ENCODE measurements at regions not wholly inside any gene's neighbourhood (a gene's known extent, or its start where the extent isn't known, plus 50 kb on each side); places are given as distances from the start of the nearest gene placed in this dataset.
"Not testable (repeated sequence)": the region's sequence is repeated elsewhere in the genome, so short reads cannot be mapped to it uniquely, and the experiment has no call there.

DNA sequence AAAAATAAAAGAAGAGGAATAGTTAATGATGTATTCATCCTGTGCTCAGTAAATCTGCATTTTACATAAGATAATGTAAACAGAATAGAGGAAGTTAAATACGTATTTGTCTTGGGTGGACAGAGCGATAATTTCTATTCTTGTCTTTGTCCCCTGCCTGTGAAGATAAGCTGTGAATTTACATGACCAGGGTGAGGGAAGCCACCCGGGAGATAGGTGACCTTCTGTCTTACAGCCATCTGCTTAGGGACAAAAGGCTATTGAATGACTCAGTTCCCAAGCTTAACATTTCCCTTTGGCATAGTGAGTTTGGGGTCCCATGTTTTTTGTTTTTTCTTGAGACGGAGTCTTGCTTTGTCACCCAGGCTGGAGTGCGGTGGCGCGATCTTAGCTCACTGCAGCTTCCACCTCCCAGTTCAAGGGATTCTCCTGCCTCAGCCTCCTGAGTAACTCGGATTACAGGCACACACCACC is 88.7 kb upstream of the KCTD7 start:
- no peak for DNase-seq (ENCODE audit: low spot score)

DNA sequence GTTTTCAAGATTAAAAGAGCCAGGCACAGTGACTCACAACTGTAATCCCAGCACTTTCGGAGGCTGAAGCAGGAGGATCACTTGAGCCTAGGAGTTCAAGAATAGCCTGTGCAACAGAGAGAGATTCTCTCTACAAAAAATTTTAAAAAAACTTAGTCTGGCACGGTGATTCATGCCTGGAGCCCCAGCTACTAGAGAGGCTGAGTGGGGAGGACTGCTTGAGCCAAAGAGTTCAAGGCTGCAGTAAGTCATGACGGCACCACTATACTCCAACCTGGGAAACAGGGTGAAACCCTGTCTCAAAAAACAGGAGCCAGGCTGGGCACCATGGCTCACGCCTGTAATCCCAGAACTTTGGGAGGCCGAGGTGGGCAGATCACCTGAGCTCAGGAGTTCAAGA is 86.6 kb upstream of the KCTD7 start:
- DNase-seq (ENCODE audit: low spot score): no peak

DNA sequence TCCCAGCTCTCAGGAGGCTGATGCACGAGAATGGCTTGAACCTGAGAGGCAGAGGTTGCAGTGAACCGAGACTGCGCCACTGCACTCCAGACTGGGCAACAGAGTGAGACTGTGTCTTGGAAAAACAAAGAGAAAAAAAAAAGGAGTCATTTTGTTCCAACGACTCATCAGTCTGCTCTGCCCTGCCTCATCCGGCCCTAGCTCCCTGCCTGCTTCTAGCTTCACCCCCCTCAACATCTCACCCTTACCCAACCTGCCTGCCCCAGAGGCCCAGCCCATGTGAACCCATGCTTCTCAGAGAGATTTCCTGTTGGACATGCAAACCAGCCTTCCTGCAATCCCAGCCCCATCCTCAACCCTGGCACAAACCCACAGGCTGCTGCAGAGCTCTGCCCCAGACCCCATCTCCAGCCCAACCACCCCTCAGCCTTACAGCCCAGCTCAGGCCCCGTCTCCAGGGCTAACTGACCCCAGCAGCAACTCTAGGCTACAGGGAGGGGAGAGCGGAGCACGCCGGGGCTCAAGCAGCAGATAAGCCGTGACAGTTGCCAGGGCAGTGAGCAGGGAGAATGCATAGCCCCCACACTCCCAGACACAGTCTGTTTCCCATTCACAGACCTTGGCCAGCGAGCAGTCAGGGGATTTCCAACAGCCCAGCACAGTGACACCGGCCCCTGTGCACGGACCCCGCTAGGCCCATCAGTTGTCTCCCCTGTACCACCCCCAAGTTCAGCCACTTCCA is 86.0 kb upstream of the KCTD7 start:
- no peak for DNase-seq (ENCODE audit: low spot score)

DNA sequence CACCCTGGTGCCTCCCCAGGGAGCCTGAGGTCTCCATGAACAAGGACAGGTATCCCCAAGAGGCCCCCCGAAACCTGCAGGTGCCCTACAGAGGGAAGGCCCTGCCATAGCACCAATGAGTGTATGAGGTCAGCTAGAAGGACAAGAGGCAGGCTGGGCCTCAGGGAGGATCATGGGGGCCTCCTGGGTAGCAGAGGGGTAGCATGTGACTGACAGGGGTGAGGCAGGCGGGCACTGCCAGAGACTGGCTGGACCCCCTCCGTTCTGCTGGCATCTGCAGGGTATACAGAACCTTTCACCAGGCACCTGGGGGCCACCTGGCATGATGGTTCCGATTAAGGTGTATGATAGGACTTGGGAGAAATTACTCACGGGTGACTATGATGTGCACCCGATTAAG is 79.2 kb upstream of the KCTD7 start:
- no peak for DNase-seq (ENCODE audit: low spot score)

DNA sequence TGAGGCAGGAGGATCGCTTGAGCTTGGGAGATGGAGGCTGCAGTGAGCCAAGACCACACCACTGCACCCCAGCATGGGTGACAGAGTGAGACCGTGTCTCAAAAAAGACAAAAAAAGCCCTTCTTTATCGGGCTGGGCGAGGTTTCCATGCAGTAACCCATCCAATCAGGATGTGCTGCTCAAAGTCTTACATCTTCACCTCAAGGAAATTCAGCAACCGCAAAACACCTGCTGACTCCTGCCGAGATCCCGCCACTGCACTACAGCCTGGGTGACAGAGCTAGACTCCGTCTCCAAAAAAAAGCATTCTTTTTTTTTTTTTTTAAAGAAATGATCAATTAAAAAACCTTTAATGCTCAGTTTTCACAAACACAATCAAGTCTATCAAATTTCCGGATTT is 75.7 kb upstream of the KCTD7 start:
- DNase-seq (ENCODE audit: low spot score): no peak

DNA sequence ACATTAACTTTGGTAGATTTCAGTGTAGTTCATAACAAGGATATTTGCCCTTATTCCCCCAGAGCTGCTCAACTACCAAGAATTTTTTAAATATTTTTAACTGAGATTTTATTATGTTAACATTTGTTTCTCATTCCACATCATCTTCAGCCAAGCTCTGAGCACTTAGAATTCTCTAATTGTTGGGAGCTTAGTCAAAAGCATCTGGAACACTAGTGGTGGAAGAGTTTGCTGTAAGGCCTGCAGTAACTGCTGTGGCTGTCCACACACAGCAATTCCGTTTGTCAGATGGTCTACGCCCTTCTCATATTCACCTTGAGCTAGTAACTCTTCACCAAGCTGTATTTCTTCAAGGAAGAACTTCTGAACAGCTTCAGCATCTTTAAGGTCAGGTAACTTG is 75.0 kb upstream of the KCTD7 start:
- DNase-seq (ENCODE audit: low spot score): not testable (repeated sequence)

DNA sequence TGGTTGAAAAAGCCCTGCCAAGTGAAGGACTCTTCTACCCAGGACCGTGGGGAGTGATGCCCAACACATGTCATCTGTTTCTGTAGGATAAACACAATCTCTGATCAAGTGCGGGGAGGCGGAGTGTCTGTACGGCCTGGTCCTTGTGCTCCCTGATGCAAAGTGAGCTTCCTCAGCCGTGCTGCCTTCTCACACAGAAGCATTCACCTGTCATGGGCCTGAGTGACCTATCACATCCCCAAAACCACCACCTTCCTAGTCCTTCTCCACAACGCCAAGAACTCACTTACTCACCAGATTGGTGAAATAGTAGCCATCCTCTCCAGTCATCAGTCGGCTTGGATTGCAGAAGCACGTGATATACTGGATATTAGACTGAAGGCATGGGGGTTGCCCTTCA is 74.4 kb upstream of the KCTD7 start:
- peak; percentile 63 for DNase-seq (ENCODE audit: low spot score)

DNA sequence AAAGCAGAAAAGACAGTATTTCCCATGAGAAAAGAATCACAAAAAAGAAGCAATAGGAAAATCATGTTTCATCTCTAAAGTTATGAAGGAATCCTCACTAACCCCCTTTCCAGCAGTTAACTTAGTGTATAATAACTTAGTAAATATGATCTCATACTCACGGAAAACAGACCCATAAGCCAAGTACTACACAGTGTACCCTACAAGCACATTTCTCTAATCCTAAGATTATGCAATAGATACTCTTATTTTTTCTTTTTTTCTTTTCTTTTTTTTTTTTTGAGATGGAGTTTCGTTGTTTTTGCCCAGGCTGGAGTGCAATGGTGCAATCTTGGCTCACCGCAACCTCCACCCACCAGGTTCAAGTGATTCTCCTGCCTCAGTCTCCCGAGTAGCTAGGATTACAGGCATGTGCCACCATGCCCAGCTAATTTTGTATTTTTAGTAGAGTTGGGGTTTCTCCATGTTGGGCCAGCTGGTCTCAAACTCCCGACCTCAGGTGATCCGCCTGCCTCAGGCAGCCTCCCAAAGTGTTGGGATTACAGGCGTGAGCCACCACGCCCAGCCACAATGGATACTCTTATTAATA is 73.7 kb upstream of the KCTD7 start:
- DNase-seq (ENCODE audit: low spot score): not testable (repeated sequence)

DNA sequence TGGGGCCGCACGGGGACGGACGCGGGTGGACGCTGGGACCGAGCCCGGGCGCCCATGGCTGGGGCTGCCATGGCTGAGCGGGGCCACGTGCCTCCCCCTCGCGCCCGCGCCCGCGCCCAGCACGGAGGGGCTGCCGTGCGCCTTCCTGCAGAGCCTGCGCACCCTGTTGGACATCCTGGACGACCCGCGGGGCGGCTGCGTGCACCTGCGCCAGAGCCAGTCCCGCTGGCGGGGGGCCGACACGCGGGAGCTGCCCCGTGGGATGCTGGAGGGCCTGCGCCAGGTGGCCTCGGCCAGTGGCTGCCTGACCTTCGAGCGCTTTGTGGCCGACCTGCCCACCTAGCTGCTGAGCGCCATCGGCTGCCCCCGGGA is 72.5 kb upstream of the KCTD7 start:
- no peak for DNase-seq (ENCODE audit: low spot score)

DNA sequence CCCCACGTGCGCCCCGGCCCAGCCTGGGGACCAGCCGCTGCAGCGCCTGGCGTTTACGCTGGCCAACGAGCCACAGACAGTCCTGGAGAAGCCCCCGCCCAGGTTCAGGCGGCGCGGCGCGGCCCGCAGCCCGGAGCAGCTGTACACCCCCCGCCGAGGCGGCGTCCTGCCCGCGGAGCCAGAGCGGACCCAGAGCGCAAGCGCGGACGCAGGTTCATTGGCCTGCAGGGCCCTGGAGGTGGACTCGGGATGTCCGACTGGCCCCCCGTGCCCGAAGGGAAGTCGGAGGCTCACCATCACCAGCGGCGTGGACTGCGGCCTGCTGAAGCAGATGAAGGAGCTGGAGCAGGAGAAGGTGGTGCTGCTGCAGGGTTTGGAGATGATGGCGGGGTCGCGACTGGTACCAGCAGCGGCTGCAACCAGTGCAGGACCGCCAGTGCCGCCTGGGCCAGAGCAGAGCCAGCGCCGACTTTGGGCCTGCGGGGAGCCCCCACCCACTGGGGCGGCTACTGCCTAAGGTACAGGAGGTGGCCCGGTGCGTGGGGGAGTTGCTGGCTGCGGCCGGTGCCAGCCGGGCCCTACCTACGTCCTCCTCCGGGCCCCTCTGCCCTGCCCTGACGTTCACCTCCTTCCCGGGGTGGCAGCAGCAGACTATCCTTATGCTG is 72.0 kb upstream of the KCTD7 start:
- no peak for DNase-seq (ENCODE audit: low spot score)

DNA sequence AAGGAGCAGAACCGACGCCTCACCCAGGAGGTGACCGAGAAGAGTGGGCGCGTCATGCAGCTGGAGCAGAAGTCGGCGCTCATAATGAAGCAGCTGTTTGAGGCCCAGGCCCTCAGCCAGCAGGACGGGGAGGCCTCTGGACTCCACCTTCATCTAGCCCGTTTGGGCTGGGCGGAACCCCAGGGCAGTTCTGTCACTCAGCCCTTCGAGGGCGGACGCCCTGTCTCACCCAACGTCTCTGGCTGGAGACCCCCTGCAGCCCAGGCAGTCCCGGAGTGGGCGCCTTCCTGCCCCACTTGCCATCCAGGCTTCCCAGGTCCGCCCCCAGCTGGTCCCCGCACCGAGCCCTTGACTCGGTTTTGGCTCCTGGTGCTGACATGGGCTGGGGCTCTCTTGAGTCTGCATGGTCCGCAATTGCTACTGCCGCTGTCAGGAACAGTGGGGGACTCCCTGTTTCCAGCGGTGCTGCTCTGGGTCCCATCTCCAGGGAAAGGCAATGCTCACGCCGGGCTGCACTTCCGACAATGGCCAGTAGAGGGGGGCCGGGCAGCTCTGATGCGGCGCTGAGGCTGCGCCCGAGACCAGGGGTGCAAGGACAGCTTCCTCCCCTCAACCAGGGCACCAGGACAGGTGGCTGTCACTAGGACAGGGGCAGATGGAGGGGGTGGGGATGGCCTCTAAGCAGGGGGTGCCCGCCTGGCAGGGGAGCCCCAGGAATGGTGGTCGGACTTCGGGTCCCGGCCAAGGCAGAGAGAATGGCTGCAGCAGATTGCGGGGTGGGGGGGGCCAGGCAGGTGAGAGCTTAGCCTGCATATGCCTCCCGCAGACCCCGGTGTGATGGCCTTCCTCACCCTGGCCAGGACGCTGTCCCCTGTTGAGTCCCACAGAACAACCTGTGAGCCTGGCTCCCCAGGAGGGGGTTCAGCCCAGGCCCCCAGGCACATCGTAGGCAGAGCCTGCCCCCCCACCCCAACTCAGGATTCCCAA is 71.2 kb upstream of the KCTD7 start:
- peak; percentile 76 for DNase-seq (ENCODE audit: low spot score)

DNA sequence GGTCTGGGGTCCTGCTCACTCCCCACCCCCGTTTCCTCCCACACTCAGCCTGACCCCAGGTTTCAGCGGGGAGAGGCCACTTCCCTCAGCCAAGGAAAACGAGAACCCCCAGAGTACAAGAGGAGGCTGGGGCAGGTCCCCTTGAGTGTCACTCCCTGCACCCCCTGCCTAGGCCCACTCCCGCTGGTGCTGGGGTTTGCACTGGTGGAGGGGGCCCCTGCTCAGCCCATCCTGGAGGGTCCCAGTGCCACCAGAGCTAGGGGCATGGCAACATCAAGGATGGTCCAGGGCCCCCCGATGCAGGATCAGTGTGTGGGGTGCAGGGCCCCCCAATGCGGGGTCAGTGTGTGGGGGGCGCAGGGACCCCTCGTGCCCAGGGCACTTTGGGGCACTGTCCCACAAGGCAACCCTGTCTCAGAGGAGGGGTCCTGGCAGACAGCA is 70.5 kb upstream of the KCTD7 start:
- DNase-seq (ENCODE audit: low spot score): no peak

DNA sequence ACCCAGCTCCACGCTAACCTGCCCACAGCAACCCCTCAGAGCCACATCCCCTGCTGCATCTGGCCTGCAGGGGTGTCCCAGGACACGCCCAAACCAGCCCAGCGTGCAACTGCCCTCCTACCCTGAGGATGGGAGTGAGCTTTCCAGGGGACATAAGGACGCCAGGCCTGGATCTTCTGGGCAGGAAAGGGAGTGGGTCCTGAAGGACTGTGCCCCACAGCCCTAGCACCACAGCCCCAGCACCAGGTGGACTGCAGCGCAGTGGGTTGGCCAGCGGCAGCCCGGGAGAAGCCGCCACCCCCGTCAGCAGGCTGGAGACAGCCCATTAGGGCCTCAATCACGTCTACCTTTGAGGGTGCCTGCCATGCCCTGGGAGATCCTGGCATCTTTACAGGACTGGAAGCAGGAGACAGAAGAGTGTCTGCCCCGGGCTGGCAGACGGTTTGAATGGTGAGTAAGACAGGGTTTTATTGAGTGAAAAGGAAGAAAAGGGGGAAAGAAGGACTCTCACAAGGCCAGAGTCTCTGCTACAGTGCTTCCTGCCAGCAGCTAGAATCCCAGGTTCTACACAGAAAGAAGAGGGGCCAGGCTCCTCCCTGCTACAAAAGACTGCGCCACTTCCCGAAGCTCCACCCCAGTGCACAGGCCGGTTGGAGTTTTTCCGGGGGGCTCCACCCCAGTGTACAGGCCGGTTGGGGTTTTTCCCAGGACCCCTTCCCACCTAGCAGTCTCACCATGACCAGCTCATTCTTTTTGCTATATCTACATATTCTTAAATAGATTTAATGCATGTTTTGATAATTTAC is 69.8 kb upstream of the KCTD7 start:
- no peak for DNase-seq (ENCODE audit: low spot score)

DNA sequence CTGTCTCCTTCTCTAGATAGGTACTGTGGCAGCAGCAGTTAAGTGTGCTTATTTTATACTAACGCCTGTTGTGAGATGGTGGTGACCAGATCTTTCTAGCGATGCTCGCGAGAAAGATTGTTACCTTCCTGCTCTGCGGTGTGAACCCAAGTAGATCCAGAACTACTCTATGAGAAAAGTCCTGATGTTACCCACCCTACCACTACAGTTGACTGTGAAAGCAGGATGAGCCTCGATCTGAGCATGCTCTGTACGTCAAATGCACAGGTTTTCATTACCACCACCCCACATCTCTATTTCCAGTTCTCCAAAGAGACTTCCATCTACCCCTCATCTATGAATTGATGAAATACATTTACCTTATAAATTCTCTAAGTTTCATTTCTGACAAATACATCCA is 64.6 kb upstream of the KCTD7 start:
- DNase-seq (ENCODE audit: low spot score): no peak

DNA sequence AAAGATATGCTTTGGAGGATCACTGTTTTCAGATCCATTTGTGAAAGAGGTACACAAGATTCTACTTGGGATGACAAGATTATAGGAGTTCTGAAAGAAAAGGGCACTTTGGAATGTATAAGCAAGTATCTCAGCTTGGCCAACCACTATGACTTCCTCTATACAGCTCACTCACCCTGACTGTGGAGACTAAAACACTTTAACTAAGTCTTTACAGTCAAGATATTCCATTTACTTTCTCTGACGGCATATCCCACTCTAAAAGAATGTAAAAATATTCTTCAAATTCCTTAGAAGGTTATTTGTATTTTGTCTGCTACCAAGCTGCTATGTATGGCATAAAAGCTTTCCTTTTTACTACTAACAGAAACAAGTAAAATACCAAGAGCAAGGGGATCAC is 58.5 kb upstream of the KCTD7 start:
- DNase-seq (ENCODE audit: low spot score): not testable (repeated sequence)

DNA sequence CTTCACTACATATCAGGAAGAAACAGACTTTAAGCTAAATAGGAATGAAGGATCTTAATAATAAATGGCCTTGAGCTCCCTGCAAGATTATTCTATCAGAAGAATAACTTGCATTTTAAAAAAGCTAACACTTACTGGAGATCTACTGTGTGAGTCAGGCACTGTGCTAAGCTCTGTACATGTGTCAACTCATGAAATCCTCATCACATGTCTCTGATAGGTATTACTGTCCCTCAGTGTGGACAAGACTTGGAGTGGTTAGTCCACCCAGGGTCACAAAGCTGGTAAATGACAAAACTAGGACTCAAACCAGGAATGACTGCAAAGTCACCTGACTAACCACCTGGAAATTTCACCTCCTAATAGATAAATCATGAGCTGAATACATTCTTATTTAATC is 57.1 kb upstream of the KCTD7 start:
- DNase-seq (ENCODE audit: low spot score): no peak

DNA sequence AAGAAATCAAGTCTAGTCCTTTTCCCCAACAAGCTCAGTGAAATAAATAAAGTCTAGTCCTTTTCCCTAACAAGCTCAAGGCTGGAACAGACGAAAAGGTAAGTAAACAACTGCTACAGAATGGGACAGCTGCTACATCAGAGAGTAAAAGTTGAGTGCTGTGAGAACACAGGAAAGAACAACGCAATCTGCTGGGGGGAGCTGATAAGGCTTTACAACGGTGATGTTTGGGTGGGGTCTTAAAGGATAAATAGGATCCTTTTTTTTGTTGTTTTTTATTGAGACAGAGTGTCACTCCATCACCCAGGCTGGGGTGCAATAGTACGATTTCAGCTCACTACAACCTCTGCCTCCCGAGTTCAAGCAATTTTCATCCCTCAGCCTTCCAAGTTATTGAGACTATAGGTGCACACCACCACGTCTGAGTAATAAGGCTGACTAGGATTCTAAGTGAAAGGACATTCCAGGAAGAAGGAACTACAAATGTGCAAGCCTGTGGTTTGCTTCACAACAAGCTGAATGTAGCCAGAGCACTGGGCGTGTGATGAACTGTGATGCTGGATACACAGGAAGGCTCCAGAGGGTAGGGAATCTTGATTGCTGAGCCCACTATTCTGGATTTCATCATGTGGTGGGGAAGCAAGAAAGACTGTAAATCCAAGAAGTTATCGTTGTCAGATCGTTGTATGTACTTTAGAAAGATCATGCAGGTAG is 54.7 kb upstream of the KCTD7 start:
- not testable (repeated sequence) for DNase-seq (ENCODE audit: low spot score)

DNA sequence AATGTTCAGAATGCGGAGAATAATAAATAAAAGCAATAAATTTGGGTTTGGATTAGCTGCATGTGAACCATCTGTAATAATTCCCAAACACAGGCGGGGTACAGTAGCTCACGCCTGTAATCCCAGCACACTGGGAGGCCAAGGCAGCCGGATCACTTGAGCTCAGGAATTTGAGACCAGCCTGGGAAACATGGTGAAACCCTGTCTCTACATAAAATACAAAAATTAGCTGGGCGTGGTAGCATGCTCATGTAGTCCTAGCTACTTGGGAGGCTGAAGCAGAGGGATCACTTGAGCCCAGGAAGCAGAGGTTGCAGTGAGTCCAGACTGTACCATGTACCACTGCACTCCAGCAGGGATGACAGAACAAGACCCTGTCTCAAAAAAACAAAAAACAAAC is 53.9 kb upstream of the KCTD7 start:
- not testable (repeated sequence) for DNase-seq (ENCODE audit: low spot score)

DNA sequence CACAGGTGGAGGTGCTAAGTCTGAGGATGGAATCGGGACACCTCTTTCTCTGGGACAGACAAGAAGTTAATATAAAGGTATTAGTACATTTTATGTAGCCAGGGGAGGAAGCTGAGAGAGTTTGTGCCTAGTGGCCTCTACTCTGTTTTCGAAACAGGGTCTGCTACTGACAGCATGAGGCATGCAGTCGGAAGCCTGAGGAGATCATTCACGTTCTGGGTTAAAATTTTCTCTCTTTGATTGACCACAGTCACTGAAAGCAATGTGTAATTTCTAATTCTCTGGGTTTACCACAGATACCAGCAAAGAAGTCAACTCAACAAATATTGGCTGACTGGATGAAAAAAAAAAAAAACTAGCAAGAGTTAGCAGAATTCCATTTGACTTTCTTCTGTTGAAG is 53.3 kb upstream of the KCTD7 start:
- no peak for DNase-seq (ENCODE audit: low spot score)

DNA sequence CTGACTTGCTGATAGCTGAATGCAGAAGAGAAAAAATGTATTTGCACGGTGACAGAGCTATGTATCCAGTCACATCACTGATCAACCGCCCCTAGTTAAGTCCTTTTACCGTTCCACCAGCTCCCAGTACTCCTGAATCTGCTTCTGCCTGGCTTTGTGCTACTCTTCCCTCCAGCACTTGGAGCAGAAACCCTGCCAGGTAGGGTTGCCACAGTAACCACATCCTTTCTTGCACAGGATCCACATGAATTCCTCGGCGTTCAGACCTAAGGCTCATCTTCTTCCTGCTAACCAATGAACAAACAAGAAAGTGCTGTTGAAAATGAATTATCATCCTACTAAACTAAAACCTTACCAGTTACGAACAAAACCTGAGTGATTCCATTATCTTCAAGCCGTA is 52.0 kb upstream of the KCTD7 start:
- DNase-seq (ENCODE audit: low spot score): no peak

Data from hematopoietic multipotent progenitor cell treated with erythropoietin and hydrocortisone succinate and interleukin-3 and kit ligand, for 15 days (in vitro differentiated cells).